Mucosa of descending colon (tissue), 3 donors: ENCODE measurements at regions not wholly inside any gene's neighbourhood (a gene's known extent, or its start where the extent isn't known, plus 50 kb on each side); places are given as distances from the start of the nearest gene placed in this dataset.
A peak's percentile ranks its signal among the peaks of the same experiment; 100 is the strongest.

Source experiments
- ATAC-seq: fragments of 200-7000 bp; cut with Tn5 transposase; one replicate; pipeline ENCODE4 v1.9.1; 2020; ENCODE audit warnings: mild to moderate bottlenecking, moderate library complexity
- DNase-seq, 3 donors: peaks; one replicate each; pipeline ENCODE4 v3.0.0-alpha.2; 2020
- H3K36me3 ChIP-seq: fragments of 200-600 bp; one replicate; pipeline ENCODE4 v1.8.0; 2021; ENCODE audit warnings: low read depth, mild to moderate bottlenecking
- H3K4me1 ChIP-seq: fragments of 200-600 bp; one replicate; pipeline ENCODE4 v1.8.0; 2021; ENCODE audit warnings: low read depth, mild to moderate bottlenecking
- H3K4me3 ChIP-seq: fragments of 200-600 bp; one replicate; pipeline ENCODE4 v1.8.0; 2021; ENCODE audit warnings: mild to moderate bottlenecking
- H3K9me3 ChIP-seq: fragments of 200-600 bp; one replicate; pipeline ENCODE4 v1.8.0; 2021; ENCODE audit warnings: mild to moderate bottlenecking
- CTCF ChIP-seq: fragments of 200-600 bp; IDR thresholded peaks from one replicate; pipeline ENCODE4 v1.8.0; 2022; ENCODE audit warnings: antibody characterized with exemption, mild to moderate bottlenecking
- intact Hi-C, 2 donors: fragments of 100-400 bp; cut with DNase I in 1 of 2; cut with micrococcal nuclease in 1 of 2; formaldehyde crosslinking; loops; one replicate each; pipeline versions ENCODE4 v1.11.0 to v1.11.1; 2022; cut with DNase I, micrococcal nuclease
- donor health status: DM: no; HTN: no; CAD: no; lungs with moderate emphysema.
- donor health status: DM: no; HTN: no; CAD: no.
- donor health status: DM: no; HTN: yes; CAD: no.

GRCh38 chr18:51278045-51278649 is 80.7 kb upstream of the MEX3C start:
- ATAC-seq (peak; percentile 60), DNase-seq (peak in 2 of 3 donors; percentile 30 to 54)

GRCh38 chr18:51279367-51279984 is 82.0 kb upstream of the MEX3C start:
- DNase-seq (no peak), ATAC-seq (no peak)
- H3K4me1 ChIP-seq = no peaks in the 10 kb centered on the region
- H3K36me3 ChIP-seq = no peaks in the 10 kb centered on the region
- TF ChIP-seq CTCF = no peak
- no peaks in the 10 kb centered on the region for H3K9me3 ChIP-seq
- intact Hi-C loops = no loop called here
- H3K4me3 ChIP-seq = no peak overlapping the region

More at GRCh38 chr18:51278045-51278649, 80.7 kb upstream of the MEX3C start:
- no peak overlapping the region for H3K4me3 ChIP-seq
- no peak for TF ChIP-seq CTCF
- H3K9me3 ChIP-seq = no peaks in the 10 kb centered on the region
- no peaks in the 10 kb centered on the region for H3K36me3 ChIP-seq
- intact Hi-C loops = no loop called here
- H3K4me1 ChIP-seq = no peaks in the 10 kb centered on the region

- no peaks in the 10 kb centered on the region for H3K9me3 ChIP-seq
- H3K4me1 ChIP-seq = no peaks in the 10 kb centered on the region
- ATAC-seq = no peak
- intact Hi-C loops = no loop called here
- no peaks in the 10 kb centered on the region for H3K36me3 ChIP-seq
- no peak overlapping the region for H3K4me3 ChIP-seq
- no peak for DNase-seq
- no peak for TF ChIP-seq CTCF
Measured at GRCh38 chr18:51287818-51288508, 90.5 kb upstream of the MEX3C start.

GRCh38 chr18:51288582-51288981 is 91.1 kb upstream of the MEX3C start:
- Histone ChIP-seq H3K4me1 (no peaks in the 10 kb centered on the region), H3K4me3 (no peak overlapping the region), H3K9me3 (no peaks in the 10 kb centered on the region), H3K36me3 (no peaks in the 10 kb centered on the region)
- no peak for TF ChIP-seq CTCF
- DNase-seq = no peak
- intact Hi-C loops = no loop called here
- ATAC-seq = no peak

GRCh38 chr18:51290860-51291259 is 93.4 kb upstream of the MEX3C start:
- no peaks in the 10 kb centered on the region for H3K9me3 ChIP-seq
- no peaks in the 10 kb centered on the region for H3K4me1 ChIP-seq
- intact Hi-C loops = no loop called here
- no peaks in the 10 kb centered on the region for H3K36me3 ChIP-seq
- H3K4me3 ChIP-seq = no peak overlapping the region
- DNase-seq = no peak
- no peak for ATAC-seq
- TF ChIP-seq CTCF = no peak
